ENCODE measurements at regions not wholly inside any gene's neighbourhood (a gene's known extent, or its start where the extent isn't known, plus 50 kb on each side); places are given as distances from the start of the nearest gene placed in this dataset.

DNA sequence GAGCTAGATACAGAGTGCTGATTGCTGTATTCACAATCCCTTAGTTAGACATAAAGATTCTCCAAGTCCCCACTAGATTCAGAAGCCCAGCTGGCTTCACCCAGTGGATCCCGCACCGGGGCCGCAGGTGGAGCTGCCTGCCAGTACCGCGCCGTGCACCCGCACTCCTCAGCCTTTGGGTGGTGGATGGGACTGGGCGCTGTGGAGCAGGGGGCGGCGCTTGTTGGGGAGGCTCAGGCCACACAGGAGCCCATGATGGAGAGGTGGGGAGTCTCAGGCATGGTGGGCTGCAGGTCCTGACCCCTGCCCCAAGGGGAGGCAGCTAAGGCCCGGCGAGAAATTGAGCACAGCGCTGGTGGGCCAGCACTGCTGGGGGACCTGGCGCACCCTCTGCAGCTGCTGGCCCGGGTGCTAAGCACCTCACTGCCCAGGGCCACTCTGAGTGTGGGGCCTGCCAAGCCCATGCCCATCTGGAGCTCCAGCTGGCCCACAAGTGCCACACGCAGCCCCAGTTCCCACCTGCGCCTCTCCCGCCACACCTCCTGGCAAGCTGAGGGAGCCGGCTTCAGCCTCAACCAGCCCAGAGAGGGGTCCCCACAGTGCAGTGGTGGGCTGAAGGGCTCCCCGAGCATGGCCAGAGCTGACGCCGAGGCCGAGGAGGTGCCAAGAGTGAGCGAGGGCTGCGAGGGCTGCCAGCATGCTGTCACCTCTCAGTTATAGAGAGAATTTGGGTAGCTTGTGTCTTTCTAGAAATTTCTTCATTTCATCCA, 417.6 kb downstream of the METTL15 start:
- no peak overlapping the region for H3K4me3 Mint-ChIP-seq (ENCODE audit: unreplicated experiment)
- H3K9me3 Mint-ChIP-seq (ENCODE audit: unreplicated experiment), result peaks cover 5% of the 10 kb centered on the region
- peaks cover 16% of the 10 kb centered on the region for H3K36me3 Mint-ChIP-seq (ENCODE audit: unreplicated experiment)
- no peak for DNase-seq
- no peak overlapping the region for H3K27ac Mint-ChIP-seq (ENCODE audit: unreplicated experiment)
- H3K27me3 Mint-ChIP-seq (ENCODE audit: unreplicated experiment), result no peaks in the 10 kb centered on the region
- TF ChIP-seq, protein P1, sequence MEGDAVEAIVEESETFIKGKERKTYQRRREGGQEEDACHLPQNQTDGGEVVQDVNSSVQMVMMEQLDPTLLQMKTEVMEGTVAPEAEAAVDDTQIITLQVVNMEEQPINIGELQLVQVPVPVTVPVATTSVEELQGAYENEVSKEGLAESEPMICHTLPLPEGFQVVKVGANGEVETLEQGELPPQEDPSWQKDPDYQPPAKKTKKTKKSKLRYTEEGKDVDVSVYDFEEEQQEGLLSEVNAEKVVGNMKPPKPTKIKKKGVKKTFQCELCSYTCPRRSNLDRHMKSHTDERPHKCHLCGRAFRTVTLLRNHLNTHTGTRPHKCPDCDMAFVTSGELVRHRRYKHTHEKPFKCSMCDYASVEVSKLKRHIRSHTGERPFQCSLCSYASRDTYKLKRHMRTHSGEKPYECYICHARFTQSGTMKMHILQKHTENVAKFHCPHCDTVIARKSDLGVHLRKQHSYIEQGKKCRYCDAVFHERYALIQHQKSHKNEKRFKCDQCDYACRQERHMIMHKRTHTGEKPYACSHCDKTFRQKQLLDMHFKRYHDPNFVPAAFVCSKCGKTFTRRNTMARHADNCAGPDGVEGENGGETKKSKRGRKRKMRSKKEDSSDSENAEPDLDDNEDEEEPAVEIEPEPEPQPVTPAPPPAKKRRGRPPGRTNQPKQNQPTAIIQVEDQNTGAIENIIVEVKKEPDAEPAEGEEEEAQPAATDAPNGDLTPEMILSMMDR (IDR thresholded peaks at IDR 0.05; ENCODE audit: partially characterized antibody, unreplicated experiment), result no peak
- no peaks in the 10 kb centered on the region for H3K4me1 Mint-ChIP-seq (ENCODE audit: low read depth, unreplicated experiment)

DNA sequence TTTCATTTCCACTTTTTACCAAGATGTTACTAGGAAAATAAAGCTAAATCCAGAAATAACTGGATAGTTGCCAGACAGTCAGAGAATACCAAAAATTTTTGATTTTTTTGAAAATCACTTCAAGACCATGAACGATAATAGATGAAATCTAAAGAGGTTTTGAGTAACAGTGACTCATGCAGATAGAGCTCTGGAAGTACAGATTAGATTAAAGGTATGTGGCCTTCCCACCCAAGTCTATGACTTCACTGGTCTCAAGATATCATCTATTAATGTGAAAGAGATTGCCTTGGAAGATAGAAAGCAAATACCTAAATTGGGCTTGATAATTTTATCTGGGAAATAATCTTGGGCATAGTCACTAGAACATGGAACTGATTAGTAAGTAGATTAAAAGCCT, 415.9 kb downstream of the METTL15 start:
- peaks cover 16% of the 10 kb centered on the region for H3K36me3 Mint-ChIP-seq (ENCODE audit: unreplicated experiment)
- no peak overlapping the region for H3K4me3 Mint-ChIP-seq (ENCODE audit: unreplicated experiment)
- no peak overlapping the region for H3K27ac Mint-ChIP-seq (ENCODE audit: unreplicated experiment)
- DNase-seq, result no peak
- no peaks in the 10 kb centered on the region for H3K4me1 Mint-ChIP-seq (ENCODE audit: low read depth, unreplicated experiment)
- TF ChIP-seq, protein P1 (IDR thresholded peaks at IDR 0.05; ENCODE audit: partially characterized antibody, unreplicated experiment), result no peak
- peaks cover 5% of the 10 kb centered on the region for H3K9me3 Mint-ChIP-seq (ENCODE audit: unreplicated experiment)
- no peaks in the 10 kb centered on the region for H3K27me3 Mint-ChIP-seq (ENCODE audit: unreplicated experiment)

DNA sequence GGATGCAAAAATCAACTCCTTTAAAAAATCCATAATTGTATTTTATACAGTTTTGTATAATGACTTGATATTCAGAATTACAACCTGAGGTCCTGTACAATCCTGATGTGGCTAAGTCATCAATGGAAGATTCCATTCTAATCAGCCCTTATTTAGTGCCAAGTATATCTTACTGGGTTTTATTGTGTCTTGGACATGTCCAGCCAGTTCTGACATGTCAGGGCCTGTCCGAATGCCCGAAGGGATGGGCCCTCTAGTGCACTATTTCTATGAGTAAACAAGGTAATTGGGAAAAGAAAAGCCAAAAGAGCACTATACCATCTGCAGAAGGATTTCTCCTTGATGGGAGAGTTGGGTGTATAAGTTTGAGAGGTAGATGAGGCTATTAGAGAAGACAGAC, 412.9 kb downstream of the METTL15 start:
- DNase-seq, result no peak
- Mint-ChIP-seq H3K4me3 (ENCODE audit: unreplicated experiment) (no peak overlapping the region), H3K4me1 (ENCODE audit: low read depth, unreplicated experiment) (no peaks in the 10 kb centered on the region), H3K27me3 (ENCODE audit: unreplicated experiment) (no peaks in the 10 kb centered on the region), H3K36me3 (ENCODE audit: unreplicated experiment) (peaks cover 9% of the 10 kb centered on the region), H3K27ac (ENCODE audit: unreplicated experiment) (no peak overlapping the region), H3K9me3 (ENCODE audit: unreplicated experiment) (peaks cover 2% of the 10 kb centered on the region)
- TF ChIP-seq, protein P1 (IDR thresholded peaks at IDR 0.05; ENCODE audit: partially characterized antibody, unreplicated experiment), result no peak

DNA sequence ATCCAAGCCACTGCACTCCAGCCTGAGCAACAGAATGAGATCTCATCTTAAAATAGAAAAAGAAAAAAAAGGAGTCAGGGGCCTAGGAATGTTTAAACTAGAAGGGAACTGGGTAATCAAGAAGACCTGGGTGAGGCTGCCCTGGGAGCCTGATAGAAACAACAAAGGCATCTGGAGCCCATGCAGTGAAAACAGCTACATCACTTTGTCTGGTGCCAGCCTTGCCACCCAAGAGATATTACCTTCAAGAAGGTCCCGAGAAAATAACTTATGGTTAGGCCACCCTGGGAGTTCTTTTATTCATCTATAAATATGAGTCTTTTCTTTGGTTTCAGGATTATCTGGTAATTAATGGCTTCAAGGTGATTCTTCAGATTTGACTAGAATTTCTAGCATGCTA, 412.1 kb downstream of the METTL15 start:
- H3K4me3 Mint-ChIP-seq (ENCODE audit: unreplicated experiment), result no peak overlapping the region
- peaks cover 2% of the 10 kb centered on the region for H3K9me3 Mint-ChIP-seq (ENCODE audit: unreplicated experiment)
- H3K27me3 Mint-ChIP-seq (ENCODE audit: unreplicated experiment), result no peaks in the 10 kb centered on the region
- DNase-seq, result no peak
- H3K27ac Mint-ChIP-seq (ENCODE audit: unreplicated experiment), result no peak overlapping the region
- H3K4me1 Mint-ChIP-seq (ENCODE audit: low read depth, unreplicated experiment), result no peaks in the 10 kb centered on the region
- peaks cover 7% of the 10 kb centered on the region for H3K36me3 Mint-ChIP-seq (ENCODE audit: unreplicated experiment)
- TF ChIP-seq, protein P1 (IDR thresholded peaks at IDR 0.05; ENCODE audit: partially characterized antibody, unreplicated experiment), result no peak

DNA sequence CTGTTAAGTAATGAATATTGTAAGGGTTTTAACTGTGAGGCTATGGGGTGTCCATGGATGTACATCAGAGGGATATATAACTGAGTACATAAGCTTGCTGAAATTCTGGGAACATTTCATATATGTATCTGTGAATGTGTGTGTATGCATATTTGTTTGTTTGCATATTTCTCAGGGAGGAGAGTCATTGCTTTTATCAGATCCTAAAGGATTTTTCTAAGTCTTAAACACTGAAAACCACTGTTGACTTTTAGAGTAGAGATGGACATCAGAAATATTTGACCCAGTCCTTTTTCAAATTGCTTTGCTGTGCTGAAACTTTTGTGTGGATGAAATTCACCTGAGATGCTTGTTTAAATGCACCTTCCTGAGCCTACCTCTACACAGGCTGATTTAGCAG, 410.6 kb downstream of the METTL15 start:
- no peaks in the 10 kb centered on the region for H3K36me3 Mint-ChIP-seq (ENCODE audit: unreplicated experiment)
- H3K4me3 Mint-ChIP-seq (ENCODE audit: unreplicated experiment), result no peak overlapping the region
- H3K27ac Mint-ChIP-seq (ENCODE audit: unreplicated experiment), result no peak overlapping the region
- H3K27me3 Mint-ChIP-seq (ENCODE audit: unreplicated experiment), result peaks cover 2% of the 10 kb centered on the region
- TF ChIP-seq, protein P1 (IDR thresholded peaks at IDR 0.05; ENCODE audit: partially characterized antibody, unreplicated experiment), result no peak
- no peaks in the 10 kb centered on the region for H3K9me3 Mint-ChIP-seq (ENCODE audit: unreplicated experiment)
- no peak for DNase-seq
- H3K4me1 Mint-ChIP-seq (ENCODE audit: low read depth, unreplicated experiment), result no peaks in the 10 kb centered on the region

Data from glutamatergic neuron (in vitro differentiated cells).